Fibroblast of skin of back (primary cell): ENCODE measurements at regions not wholly inside any gene's neighbourhood (a gene's known extent, or its start where the extent isn't known, plus 50 kb on each side); places are given as distances from the start of the nearest gene placed in this dataset.
"Not testable (repeated sequence)": the region's sequence is repeated elsewhere in the genome, so short reads cannot be mapped to it uniquely, and the experiment has no call there.

Experiments
- DNase-seq: peaks from one replicate; pipeline ENCODE4 v3.0.0-alpha.2; 2013

GRCh38 chr9:75289332-75289731, 201.0 kb downstream of the OSTF1 start:
- no peak for DNase-seq

DNA sequence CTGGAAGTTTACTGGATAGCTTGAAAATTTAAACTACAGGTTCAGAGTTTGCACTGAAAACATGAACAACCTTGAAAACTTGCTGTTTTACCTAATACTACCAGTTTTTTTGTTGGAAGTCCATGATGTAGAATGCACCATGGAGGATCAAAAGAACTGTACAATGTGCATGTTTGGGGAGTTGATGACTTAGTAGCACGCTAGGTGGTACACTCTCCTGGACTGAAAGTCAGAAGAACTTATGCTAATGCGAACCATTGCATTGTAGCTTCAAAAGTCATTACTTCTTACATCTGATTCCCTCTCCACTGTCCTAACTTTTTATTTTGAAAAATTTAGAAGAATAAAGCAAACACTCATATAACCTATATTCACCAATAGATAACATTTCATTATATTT, 211.0 kb downstream of the OSTF1 start:
- no peak for DNase-seq

DNA sequence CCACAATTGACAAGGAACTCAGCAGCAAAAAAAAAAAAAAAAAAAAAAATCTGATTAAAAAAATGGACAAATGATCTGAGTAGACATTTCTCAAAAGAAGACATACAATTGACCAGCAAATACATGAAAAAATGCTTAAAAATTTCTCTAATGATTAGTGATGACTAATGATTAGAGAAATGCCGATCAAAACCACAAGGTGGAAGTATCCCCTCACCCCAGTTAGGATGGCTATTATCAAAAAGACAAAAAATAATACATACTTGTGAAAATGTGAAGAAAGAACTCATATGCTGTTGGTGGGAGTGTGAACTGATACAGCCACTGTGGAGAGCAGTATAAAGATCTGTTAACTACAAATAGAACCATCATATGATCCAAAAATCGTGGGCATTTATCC, 245.3 kb downstream of the OSTF1 start:
- no peak for DNase-seq

GRCh38 chr9:75358846-75359245, 270.5 kb downstream of the OSTF1 start:
- no peak for DNase-seq

DNA sequence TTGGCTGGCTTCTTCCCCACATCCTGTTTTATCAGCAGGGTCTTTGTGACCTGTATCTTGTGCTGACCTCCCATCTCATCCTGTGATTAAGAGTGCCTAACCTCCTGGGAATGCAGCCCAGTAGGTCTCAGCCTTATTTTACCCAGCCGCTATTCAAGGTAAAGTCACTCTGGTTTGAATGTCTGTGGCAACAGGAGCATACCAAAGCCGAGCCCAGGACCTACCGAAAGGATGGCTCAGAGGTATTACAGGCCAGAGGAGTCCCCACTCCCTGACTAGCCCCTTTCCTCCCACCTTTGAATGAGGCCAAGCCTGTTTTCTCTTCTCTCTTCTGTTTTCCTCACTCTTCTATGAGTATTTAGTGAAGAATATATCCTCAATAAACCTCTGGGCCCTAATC, 271.3 kb downstream of the OSTF1 start:
- no peak for DNase-seq

DNA sequence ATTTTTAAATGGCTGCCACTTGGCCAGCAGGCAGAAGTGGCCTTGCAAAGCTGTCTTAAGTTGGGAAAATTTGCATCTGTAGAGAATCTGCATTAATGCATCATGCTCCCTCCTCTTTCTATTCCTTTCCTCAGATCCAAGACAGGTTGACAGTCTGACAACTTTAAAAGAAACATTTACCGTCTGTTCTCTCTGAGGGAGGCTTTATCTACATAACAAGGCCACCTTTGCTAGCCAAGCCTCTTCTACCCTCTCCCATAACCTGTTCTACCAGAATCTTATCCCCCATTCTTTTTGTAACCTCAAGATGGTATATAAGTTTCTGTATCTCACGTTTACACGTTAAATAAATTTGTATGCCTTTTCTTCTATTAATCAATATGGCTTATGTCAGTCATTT, 271.9 kb downstream of the OSTF1 start:
- DNase-seq, result no peak

GRCh38 chr9:75362446-75362845, 274.1 kb downstream of the OSTF1 start:
- not testable (repeated sequence) for DNase-seq

DNA sequence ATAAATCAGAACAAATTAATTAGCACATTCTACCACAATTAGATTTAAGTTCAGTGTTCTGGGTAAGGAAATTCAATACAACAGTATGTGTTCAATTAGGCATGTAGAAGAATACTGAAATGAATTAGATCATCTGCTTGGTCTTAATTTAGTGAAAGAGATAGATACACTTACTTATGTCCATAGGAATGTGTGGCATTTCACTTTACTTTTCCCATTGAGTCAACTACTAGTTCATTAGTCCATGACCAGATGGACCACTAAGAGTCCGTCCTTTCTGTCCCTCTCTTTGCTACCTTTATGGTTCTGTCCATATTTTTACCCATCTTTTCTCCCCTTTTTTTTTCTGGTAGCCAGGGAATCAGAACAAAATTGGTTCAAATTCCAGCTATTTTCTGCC, 276.9 kb downstream of the OSTF1 start:
- DNase-seq, result peak; percentile 57

- DNase-seq, result peak; percentile 31
Measured at GRCh38 chr9:75369989-75370388, 281.7 kb downstream of the OSTF1 start.

GRCh38 chr9:75372499-75373268, 284.4 kb downstream of the OSTF1 start:
- no peak for DNase-seq

DNA sequence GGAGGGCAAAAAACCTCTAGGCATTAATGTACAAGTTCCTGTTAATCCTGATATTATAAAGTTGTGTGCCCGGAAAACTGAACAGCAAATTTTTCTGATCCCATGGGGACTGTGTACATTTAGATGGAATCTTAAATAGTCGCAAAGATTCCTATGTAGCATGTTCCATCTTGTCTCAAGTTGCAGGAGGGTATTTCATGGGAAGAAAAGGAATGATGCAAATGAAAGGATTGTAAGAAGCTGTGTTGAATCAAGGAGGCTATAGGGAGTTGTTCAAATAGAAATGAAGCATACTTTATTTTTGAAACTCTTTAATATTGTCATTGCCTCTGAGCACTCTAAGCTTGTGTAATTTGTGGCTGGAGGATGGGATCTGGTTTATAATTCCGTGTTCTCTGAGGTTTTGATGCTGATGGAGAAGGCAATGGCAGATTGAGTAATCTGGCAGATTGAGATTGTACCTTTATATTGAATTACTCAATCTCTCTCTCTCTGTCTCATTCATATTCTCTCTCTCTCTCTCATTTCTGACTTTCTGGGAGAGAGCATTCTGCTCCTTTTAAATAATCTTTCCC, 288.5 kb downstream of the OSTF1 start:
- DNase-seq, result peak; percentile 89

DNA sequence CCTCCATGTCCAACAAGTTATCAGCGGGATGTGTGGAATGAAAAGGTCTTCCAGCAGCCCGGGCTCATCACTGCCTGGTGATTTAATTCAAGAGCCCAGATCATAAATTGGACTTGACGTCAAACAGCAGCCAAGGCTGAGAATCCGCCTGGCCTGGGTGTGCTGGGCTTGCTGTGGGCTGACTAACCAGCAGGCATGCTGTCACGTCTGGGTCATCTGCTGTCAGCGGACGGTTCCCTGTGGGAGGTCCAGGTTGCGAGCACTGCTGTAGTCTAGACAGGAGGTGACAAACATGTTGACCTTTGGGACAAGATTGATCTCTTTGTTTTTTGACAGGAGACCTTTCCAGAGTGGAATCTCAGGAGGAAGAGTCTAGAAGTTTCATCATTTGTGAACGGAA, 289.7 kb downstream of the OSTF1 start:
- DNase-seq, result peak; percentile 88

GRCh38 chr9:75378926-75379325, 290.6 kb downstream of the OSTF1 start:
- DNase-seq, result no peak

DNA sequence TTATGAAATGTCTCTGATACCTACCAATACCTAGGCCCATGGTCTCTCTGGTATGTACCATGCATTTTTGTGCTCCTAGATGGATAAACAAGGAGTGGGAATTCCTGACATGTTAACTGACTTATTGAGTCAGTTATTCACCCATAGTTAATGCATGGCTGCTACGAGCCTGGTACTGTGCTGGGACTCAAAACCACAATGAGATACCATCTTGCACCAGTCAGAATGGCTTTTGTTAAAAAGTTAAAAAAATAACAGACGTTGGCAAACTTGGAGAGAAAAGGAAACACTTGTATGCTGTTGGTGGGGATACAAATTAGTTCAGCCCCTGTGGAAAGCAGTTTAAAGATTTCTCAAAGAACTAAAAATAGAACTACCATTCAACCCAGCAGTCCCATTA, 293.8 kb downstream of the OSTF1 start:
- DNase-seq, result peak; percentile 41

- not testable (repeated sequence) for DNase-seq
Measured at GRCh38 chr9:75383420-75384034, 295.2 kb downstream of the OSTF1 start.

- DNase-seq, result no peak
Measured at GRCh38 chr9:75385236-75385635, 296.9 kb downstream of the OSTF1 start.

- DNase-seq, result peak; percentile 69
Measured at GRCh38 chr9:75389101-75389500, 300.8 kb downstream of the OSTF1 start.

GRCh38 chr9:75390951-75391350, 302.6 kb downstream of the OSTF1 start:
- peak; percentile 27 for DNase-seq

DNA sequence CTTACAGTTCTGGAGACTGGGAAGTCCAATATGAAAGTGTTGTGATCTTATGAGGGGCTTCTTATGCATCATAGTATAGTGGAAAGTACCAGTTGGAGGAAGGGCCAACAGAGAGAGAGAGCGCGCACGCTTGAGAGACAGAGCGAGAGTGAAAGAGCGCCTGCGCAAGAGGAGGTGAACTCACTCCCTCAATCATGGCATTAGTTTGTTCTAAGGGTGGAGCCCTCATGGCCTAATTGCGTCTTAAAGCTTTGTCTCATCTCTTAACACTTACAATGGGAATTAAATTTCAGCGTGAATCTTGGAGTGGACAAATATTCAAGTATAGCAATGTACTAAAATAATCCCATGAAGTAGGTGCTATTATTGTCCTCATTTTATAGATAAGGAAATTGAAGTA, 303.2 kb downstream of the OSTF1 start:
- DNase-seq, result no peak

GRCh38 chr9:75395336-75395735, 307.0 kb downstream of the OSTF1 start:
- DNase-seq, result no peak

GRCh38 chr9:75397836-75398235, 309.5 kb downstream of the OSTF1 start:
- DNase-seq, result peak; percentile 62

- DNase-seq, result no peak
Measured at GRCh38 chr9:75408391-75408790, 320.1 kb downstream of the OSTF1 start.

- DNase-seq, result no peak
Measured at GRCh38 chr9:75410405-75410804, 322.1 kb downstream of the OSTF1 start.
